Tibial nerve (tissue), 4 donors: ENCODE measurements at regions not wholly inside any gene's neighbourhood (a gene's known extent, or its start where the extent isn't known, plus 50 kb on each side); places are given as distances from the start of the nearest gene placed in this dataset.
A peak's percentile ranks its signal among the peaks of the same experiment; 100 is the strongest.

Source experiments
- DNase-seq, 2 donors: peaks; one replicate each; pipeline ENCODE4 v3.0.0-alpha.2; 2019; ENCODE audit warnings: low spot score in 2 of 2
- H3K27ac ChIP-seq, 4 donors: fragments of 200-600 bp; sonication (generic) in 3 of 4; one replicate each; pipeline ENCODE4 v1.5.1; 2017 to 2019; ENCODE audit warnings: mild to moderate bottlenecking in 1 of 4
- H3K27me3 ChIP-seq, 2 donors: fragments of 200-600 bp; sonication (generic) in 1 of 2; one replicate each; pipeline versions ENCODE4 v1.5.1 to v1.6.0; 2017 to 2019
- H3K36me3 ChIP-seq, 3 donors: fragments of 200-600 bp; sonication (generic); one replicate each; pipeline ENCODE4 v1.5.1; 2018 to 2019
- H3K4me1 ChIP-seq, 4 donors: fragments of 200-600 bp; sonication (generic) in 3 of 4; one replicate each; pipeline ENCODE4 v1.5.1; 2017 to 2019
- H3K4me3 ChIP-seq, 4 donors: fragments of 200-600 bp; sonication (generic) in 3 of 4; one replicate each; pipeline ENCODE4 v1.5.1; 2017 to 2019; ENCODE audit warnings: mild to moderate bottlenecking in 1 of 4, moderate library complexity in 1 of 4
- H3K9me3 ChIP-seq, 4 donors: fragments of 200-600 bp; sonication (generic) in 3 of 4; one replicate each; pipeline ENCODE4 v1.5.1; 2017 to 2019
- CTCF ChIP-seq, 5 experiments: fragments of 200-600 bp in 3 of 5; fragments of 450-650 bp in 2 of 5; sonication (generic) in 3 of 5; IDR thresholded peaks; one replicate each; pipeline ENCODE4 v1.5.1; 2016 to 2019; ENCODE audit warnings: antibody characterized with exemption in 5 of 5, mild to moderate bottlenecking in 3 of 5, moderate library complexity in 2 of 5
- EP300 ChIP-seq, 2 donors: sonication (generic); formaldehyde crosslinking; IDR thresholded peaks; one replicate each; pipeline ENCODE4 v1.6.1; 2017; ENCODE audit warnings: antibody characterized with exemption in 2 of 2, mild to moderate bottlenecking in 1 of 2
- POLR2A ChIP-seq, 2 donors: fragments of 450-650 bp; IDR thresholded peaks; one replicate each; pipeline ENCODE4 v1.6.1; 2017; ENCODE audit warnings: antibody characterized with exemption in 2 of 2, mild to moderate bottlenecking in 2 of 2, moderate library complexity in 2 of 2
- WGBS, 2 donors: methylation state at CpG; one replicate each; pipeline ENCODE4 v1.1.5; 2018; 5-methylcytosine and 5-hydroxymethylcytosine counted together

DNA sequence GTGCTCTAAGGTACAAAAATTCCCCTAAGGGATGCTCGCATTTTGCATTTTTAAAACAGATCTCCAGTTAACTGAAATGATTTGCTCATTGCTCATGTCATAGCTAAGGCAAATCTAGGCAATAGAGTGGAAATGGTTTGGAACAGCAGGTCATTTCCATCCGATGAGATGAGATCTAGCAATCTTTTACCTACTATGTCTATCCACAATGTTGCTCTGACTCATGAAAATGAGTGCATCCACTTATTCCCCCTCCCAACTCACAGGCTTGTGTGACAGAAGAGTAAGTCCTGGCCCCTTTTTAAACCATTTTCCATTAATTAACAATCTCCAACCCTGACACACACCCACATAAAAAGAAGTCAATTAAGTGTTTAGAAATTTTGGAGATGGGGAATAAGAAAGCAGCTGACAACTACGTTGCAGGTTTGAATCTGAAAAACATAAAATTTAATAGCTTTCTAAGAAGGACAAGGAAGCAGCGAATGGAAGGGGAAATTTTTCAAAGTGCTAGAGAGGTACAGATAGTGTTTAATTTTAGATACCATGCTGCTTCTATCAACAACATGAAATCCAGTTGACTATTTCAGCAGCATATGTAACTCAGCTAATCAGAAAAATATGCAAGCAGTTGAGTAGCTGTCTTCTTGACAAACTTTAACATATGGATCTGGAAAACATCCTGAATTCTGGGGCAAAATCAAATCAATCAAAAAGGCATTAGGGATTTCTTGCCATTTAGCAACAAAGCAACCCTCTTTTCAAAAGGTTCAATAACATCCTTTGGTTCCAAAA, 112.0 kb downstream of the TMCO5A start:
- DNase-seq = no peak
- no peak overlapping the region for H3K27ac ChIP-seq
- 84 to 88% methylated on average over 4 of the region's 4 CpGs for WGBS, 2 donors
- no peak overlapping the region for H3K4me3 ChIP-seq
- H3K4me1 ChIP-seq = peaks cover 0 to 17% (median 0%) of the 10 kb centered on the region in 4 donors
- TF ChIP-seq POLR2A (IDR thresholded peaks at IDR 0.05) (no peak), EP300 (IDR thresholded peaks at IDR 0.05) (no peak), CTCF (IDR thresholded peaks at IDR 0.05) (no peak)
- no peaks in the 10 kb centered on the region for H3K36me3 ChIP-seq
- no peaks in the 10 kb centered on the region for H3K27me3 ChIP-seq
- no peaks in the 10 kb centered on the region for H3K9me3 ChIP-seq

DNA sequence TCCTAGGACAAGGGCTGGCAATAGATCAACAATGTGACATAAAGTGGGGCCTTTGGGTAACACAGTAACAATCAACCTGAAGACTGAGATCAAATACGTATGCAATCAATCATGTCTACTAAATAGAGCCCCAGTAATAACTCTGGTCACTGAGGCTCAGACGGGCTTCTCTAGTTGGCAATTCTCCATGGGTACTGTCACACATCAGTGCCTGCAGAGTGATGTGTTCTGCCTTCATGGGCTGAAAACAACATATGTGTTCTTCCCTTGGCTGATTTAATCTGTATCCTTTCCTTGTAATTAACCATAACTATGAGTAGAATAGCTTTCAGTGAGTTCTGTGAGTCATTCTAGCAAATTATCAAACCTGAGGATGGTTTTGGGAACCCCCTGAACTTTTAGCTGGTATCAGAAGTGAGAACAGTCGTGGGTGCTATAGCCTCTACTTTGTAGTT, 113.6 kb downstream of the TMCO5A start:
- TF ChIP-seq EP300 (IDR thresholded peaks at IDR 0.05) (no peak), POLR2A (IDR thresholded peaks at IDR 0.05) (no peak), CTCF (IDR thresholded peaks at IDR 0.05) (no peak)
- Histone ChIP-seq H3K4me1 (peaks cover 0 to 10% (median 0%) of the 10 kb centered on the region in 4 donors), H3K4me3 (no peak overlapping the region), H3K9me3 (no peaks in the 10 kb centered on the region), H3K27ac (no peak overlapping the region), H3K27me3 (no peaks in the 10 kb centered on the region), H3K36me3 (no peaks in the 10 kb centered on the region)
- 79 to 86% methylated on average over 3 of the region's 3 CpGs for WGBS, 2 donors
- no peak for DNase-seq

DNA sequence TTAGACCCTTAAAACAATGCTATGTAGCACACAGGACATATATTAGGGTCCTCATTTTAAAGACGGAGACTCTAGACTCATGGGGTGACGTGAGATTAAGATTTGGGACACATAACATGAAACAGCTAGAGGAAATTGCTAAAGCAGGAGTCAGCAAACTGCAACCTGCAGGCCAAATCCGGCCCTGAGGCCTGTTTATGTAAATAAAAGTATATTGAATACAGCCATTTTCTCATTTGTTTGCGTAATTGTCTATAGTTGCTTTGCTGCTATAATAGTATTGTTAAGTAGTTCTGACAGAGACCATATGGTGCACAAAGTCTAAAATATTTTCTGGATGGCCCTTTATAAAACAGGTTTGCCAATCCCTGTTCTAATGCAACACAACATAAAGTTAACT, 115.5 kb downstream of the TMCO5A start:
- Histone ChIP-seq H3K36me3 (no peaks in the 10 kb centered on the region), H3K27ac (no peak overlapping the region), H3K9me3 (no peaks in the 10 kb centered on the region)

GRCh38 chr15:38050529-38051448, 116.3 kb downstream of the TMCO5A start:
- WGBS, 2 donors = 40 to 46% methylated on average over 4 of the region's 4 CpGs
- no peak for TF ChIP-seq POLR2A (IDR thresholded peaks at IDR 0.05)
- peak in 1 of 2 donors; percentile 24 for TF ChIP-seq EP300 (IDR thresholded peaks at IDR 0.05)
- no peak for TF ChIP-seq CTCF (IDR thresholded peaks at IDR 0.05)
- H3K36me3 ChIP-seq = no peaks in the 10 kb centered on the region
- no peak overlapping the region for H3K4me3 ChIP-seq
- DNase-seq = no peak
- H3K9me3 ChIP-seq = no peaks in the 10 kb centered on the region
- H3K4me1 ChIP-seq = peaks cover 0 to 5% (median 0%) of the 10 kb centered on the region in 4 donors
- H3K27me3 ChIP-seq = no peaks in the 10 kb centered on the region
- H3K27ac ChIP-seq = no peak overlapping the region

More for the DNA sequence above, 115.5 kb downstream of the TMCO5A start:
- 85% methylated on average over 4 of the region's 4 CpGs for WGBS, 2 donors
- Histone ChIP-seq H3K27me3 (no peaks in the 10 kb centered on the region), H3K4me3 (no peak overlapping the region), H3K4me1 (peaks cover 0 to 5% (median 0%) of the 10 kb centered on the region in 4 donors)
- no peak for DNase-seq
- no peak for TF ChIP-seq POLR2A (IDR thresholded peaks at IDR 0.05)
- no peak for TF ChIP-seq CTCF (IDR thresholded peaks at IDR 0.05)
- no peak for TF ChIP-seq EP300 (IDR thresholded peaks at IDR 0.05)
